ENCODE measurements at regions not wholly inside any gene's neighbourhood (a gene's known extent, or its start where the extent isn't known, plus 50 kb on each side); places are given as distances from the start of the nearest gene placed in this dataset.

GRCh38 chr1:208595236-208595635, 351.1 kb upstream of the PLXNA2 start:
- TF ChIP-seq, protein P1, sequence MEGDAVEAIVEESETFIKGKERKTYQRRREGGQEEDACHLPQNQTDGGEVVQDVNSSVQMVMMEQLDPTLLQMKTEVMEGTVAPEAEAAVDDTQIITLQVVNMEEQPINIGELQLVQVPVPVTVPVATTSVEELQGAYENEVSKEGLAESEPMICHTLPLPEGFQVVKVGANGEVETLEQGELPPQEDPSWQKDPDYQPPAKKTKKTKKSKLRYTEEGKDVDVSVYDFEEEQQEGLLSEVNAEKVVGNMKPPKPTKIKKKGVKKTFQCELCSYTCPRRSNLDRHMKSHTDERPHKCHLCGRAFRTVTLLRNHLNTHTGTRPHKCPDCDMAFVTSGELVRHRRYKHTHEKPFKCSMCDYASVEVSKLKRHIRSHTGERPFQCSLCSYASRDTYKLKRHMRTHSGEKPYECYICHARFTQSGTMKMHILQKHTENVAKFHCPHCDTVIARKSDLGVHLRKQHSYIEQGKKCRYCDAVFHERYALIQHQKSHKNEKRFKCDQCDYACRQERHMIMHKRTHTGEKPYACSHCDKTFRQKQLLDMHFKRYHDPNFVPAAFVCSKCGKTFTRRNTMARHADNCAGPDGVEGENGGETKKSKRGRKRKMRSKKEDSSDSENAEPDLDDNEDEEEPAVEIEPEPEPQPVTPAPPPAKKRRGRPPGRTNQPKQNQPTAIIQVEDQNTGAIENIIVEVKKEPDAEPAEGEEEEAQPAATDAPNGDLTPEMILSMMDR (IDR thresholded peaks at IDR 0.05) = no peak
- no peak for TF ChIP-seq POLR2A (IDR thresholded peaks at IDR 0.05)
